ENCODE measurements at regions not wholly inside any gene's neighbourhood (a gene's known extent, or its start where the extent isn't known, plus 50 kb on each side); places are given as distances from the start of the nearest gene placed in this dataset.
"Not testable (repeated sequence)": the region's sequence is repeated elsewhere in the genome, so short reads cannot be mapped to it uniquely, and the experiment has no call there.

GRCh38 chr20:11153819-11154218 is 480.0 kb upstream of the JAG1 start:
- DNase-seq = no peak

- no peak for DNase-seq
Measured at GRCh38 chr20:11155156-11155756, 481.5 kb upstream of the JAG1 start.

GRCh38 chr20:11156922-11157321 is 483.1 kb upstream of the JAG1 start:
- DNase-seq = no peak

- DNase-seq = no peak
Measured at GRCh38 chr20:11158146-11158545, 484.3 kb upstream of the JAG1 start.

- DNase-seq = no peak
Measured at GRCh38 chr20:11158589-11158988, 484.8 kb upstream of the JAG1 start.

- peak; percentile 19 for DNase-seq
Measured at GRCh38 chr20:11159728-11160127, 485.9 kb upstream of the JAG1 start.

GRCh38 chr20:11162026-11162775 is 488.4 kb upstream of the JAG1 start:
- DNase-seq = no peak

- no peak for DNase-seq
Measured at GRCh38 chr20:11165789-11166188, 492.0 kb upstream of the JAG1 start.

- no peak for DNase-seq
Measured at GRCh38 chr20:11166712-11167111, 492.9 kb upstream of the JAG1 start.

- no peak for DNase-seq
Measured at GRCh38 chr20:11168026-11168425, 494.2 kb upstream of the JAG1 start.

GRCh38 chr20:11170025-11170424 is 496.2 kb upstream of the JAG1 start:
- peak; percentile 33 for DNase-seq

- no peak for DNase-seq
Measured at GRCh38 chr20:11170565-11170964, 496.8 kb upstream of the JAG1 start.

GRCh38 chr20:11172881-11173280 is 499.1 kb upstream of the JAG1 start:
- DNase-seq = no peak

GRCh38 chr20:11173916-11174315 is 500.1 kb upstream of the JAG1 start:
- DNase-seq = no peak

GRCh38 chr20:11174861-11175260 is 501.1 kb upstream of the JAG1 start:
- DNase-seq = peak; percentile 13

- no peak for DNase-seq
Measured at GRCh38 chr20:11176431-11176830, 502.6 kb upstream of the JAG1 start.

GRCh38 chr20:11178946-11179654 is 505.3 kb upstream of the JAG1 start:
- no peak for DNase-seq

- no peak for DNase-seq
Measured at GRCh38 chr20:11180186-11180585, 506.4 kb upstream of the JAG1 start.

GRCh38 chr20:11181129-11181528 is 507.3 kb upstream of the JAG1 start:
- DNase-seq = not testable (repeated sequence)

- no peak for DNase-seq
Measured at GRCh38 chr20:11181966-11182365, 508.2 kb upstream of the JAG1 start.

GRCh38 chr20:11182720-11183119 is 508.9 kb upstream of the JAG1 start:
- DNase-seq = peak; percentile 85

GRCh38 chr20:11186301-11187008 is 512.7 kb upstream of the JAG1 start:
- no peak for DNase-seq

- no peak for DNase-seq
Measured at GRCh38 chr20:11188843-11189603, 515.2 kb upstream of the JAG1 start.
